GM12892 (cell line): ENCODE measurements at regions not wholly inside any gene's neighbourhood (a gene's known extent, or its start where the extent isn't known, plus 50 kb on each side); places are given as distances from the start of the nearest gene placed in this dataset.

ENCODE experiments used
- POLR2A ChIP-seq: IDR thresholded peaks from 2 replicates; pipeline ENCODE4 v1.6.1; 2011; ENCODE audit warnings: low read depth, low read length, control low read depth
- POLR2AphosphoS5 ChIP-seq: IDR thresholded peaks from 2 replicates; pipeline ENCODE4 v1.6.1; 2011; ENCODE audit warnings: low read depth, low read length, control low read depth

GRCh38 chr14:31947680-31948595, 129.2 kb upstream of the ARHGAP5 start:
- TF ChIP-seq POLR2AphosphoS5: no peak
- TF ChIP-seq POLR2A: no peak
